ENCODE measurements at regions not wholly inside any gene's neighbourhood (a gene's known extent, or its start where the extent isn't known, plus 50 kb on each side); places are given as distances from the start of the nearest gene placed in this dataset.

DNA sequence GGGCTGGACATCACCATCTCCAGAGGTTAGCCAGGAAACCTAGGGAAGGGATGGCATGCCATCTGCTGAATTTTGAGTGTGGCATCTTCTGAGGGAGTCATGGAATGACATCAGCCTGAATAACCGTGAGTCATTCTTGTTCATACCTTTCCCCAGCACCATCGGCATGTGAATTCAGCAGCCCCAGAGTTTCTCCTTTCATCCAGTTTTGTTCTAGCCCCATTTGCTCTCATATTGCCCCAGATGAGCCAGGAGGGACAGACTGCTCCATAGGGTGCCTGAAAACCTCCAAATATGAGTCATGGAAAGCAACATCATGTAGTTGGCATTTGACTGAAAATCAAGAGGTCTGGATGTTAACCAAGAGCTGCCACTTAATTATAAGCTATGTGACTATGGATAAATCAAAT, 219.2 kb upstream of the SGK1 start:
- TF ChIP-seq CTCF (IDR thresholded peaks at IDR 0.05; ENCODE audit: insufficient read depth, low read depth, low read length), result no peak
- Histone ChIP-seq H3K36me3 (ENCODE audit: control insufficient read depth, insufficient read depth, low read length) (no peaks in the 10 kb centered on the region), H3K27me3 (ENCODE audit: control insufficient read depth, insufficient read depth, low read length) (no peaks in the 10 kb centered on the region), H3K4me3 (ENCODE audit: low read depth, low read length) (no peak overlapping the region)
- peak; percentile 59 for DNase-seq (ENCODE audit: low read depth)
- CTCF ChIA-PET, result interaction anchor here (0.6 to 0.8 kb wide), 2 partner anchors 12 to 15 kb away, joined by 3 read pairs; no protein-coding TSS in a partner anchor
- POLR2A ChIA-PET, result no interaction called here

GRCh38 chr6:134535831-134536230, 217.9 kb upstream of the SGK1 start:
- Histone ChIP-seq H3K36me3 (ENCODE audit: control insufficient read depth, insufficient read depth, low read length) (no peaks in the 10 kb centered on the region), H3K27me3 (ENCODE audit: control insufficient read depth, insufficient read depth, low read length) (no peaks in the 10 kb centered on the region), H3K4me3 (ENCODE audit: low read depth, low read length) (no peak overlapping the region)
- no peak for TF ChIP-seq CTCF (IDR thresholded peaks at IDR 0.05; ENCODE audit: insufficient read depth, low read depth, low read length)
- no peak for DNase-seq (ENCODE audit: low read depth)
- ChIA-PET CTCF (interaction anchor here (1.1 kb wide), 1 partner anchor 105 kb away, joined by 3 read pairs; no protein-coding TSS in a partner anchor), POLR2A (no interaction called here)

DNA sequence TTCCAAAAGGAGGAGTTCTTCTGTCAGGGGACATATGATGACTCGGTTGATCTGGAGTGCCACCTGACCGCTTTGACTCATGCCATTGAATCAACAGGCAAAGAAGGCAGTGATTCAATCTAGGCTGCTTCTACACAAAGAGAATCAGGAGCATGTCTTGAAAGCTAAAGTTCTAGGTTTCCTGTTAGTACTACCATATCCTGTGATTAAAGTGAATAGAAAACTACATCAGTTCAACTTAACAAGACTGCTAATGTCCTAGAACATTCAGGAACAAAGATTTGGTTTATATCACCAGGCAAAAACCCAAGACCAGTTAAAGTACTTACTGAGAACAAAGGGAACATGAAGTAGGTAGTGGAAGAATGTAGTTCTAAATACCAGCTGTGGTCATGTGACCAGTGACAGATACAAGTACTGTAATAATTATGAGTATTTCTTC, 216.8 kb upstream of the SGK1 start:
- Histone ChIP-seq H3K36me3 (ENCODE audit: control insufficient read depth, insufficient read depth, low read length) (no peaks in the 10 kb centered on the region), H3K4me3 (ENCODE audit: low read depth, low read length) (no peak overlapping the region), H3K27me3 (ENCODE audit: control insufficient read depth, insufficient read depth, low read length) (no peaks in the 10 kb centered on the region)
- DNase-seq (ENCODE audit: low read depth), result no peak
- ChIA-PET POLR2A (no interaction called here), CTCF (interaction anchor here (0.6 kb wide), 1 partner anchor 228 kb away, joined by 5 read pairs; no protein-coding TSS in a partner anchor)
- TF ChIP-seq CTCF (IDR thresholded peaks at IDR 0.05; ENCODE audit: insufficient read depth, low read depth, low read length), result no peak

GRCh38 chr6:134533991-134534390, 216.1 kb upstream of the SGK1 start:
- POLR2A ChIA-PET, result no interaction called here
- DNase-seq (ENCODE audit: low read depth), result no peak

More at GRCh38 chr6:134533991-134534390, 216.1 kb upstream of the SGK1 start:
- CTCF ChIA-PET, result interaction anchor here (1.1 kb wide), 1 partner anchor 339 kb away, joined by 3 read pairs; no protein-coding TSS in a partner anchor
- Histone ChIP-seq H3K27me3 (ENCODE audit: control insufficient read depth, insufficient read depth, low read length) (no peaks in the 10 kb centered on the region), H3K36me3 (ENCODE audit: control insufficient read depth, insufficient read depth, low read length) (no peaks in the 10 kb centered on the region), H3K4me3 (ENCODE audit: low read depth, low read length) (no peak overlapping the region)
- no peak for TF ChIP-seq CTCF (IDR thresholded peaks at IDR 0.05; ENCODE audit: insufficient read depth, low read depth, low read length)

All from BJ (cell line).